ENCODE measurements at regions not wholly inside any gene's neighbourhood (a gene's known extent, or its start where the extent isn't known, plus 50 kb on each side); places are given as distances from the start of the nearest gene placed in this dataset.

DNA sequence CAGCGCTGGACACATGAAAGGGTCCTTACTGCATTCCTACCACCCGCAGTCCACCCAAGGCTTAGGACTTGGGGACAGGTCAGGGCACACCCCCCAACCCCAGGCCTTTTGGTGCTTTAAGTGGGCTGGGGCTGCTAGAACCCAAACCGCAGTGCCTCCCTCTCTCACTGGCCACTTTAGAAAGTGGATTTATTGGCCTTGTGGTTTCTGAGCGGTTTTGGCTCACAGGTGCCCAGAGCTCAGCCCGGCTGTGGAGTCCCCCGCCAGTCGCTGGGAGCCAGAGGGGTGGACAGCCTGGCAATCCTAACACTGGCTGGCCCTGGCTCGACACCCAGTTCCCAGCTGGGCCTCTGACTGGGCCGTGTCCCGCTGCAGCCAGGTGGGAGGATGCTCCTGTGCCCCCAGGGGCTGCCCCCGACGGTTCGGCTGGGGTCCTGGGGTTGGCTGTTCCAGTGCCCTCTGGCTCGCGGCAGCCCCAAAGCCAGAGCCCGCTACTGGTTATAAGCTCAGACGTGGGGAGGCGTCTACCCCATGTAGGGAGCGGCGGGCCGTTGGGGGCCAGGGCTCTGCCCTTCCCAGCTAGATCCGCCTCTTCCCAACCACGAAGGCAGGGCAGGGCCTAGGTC, 65.2 kb upstream of the RNU6ATAC start:
- no peaks in the 10 kb centered on the region for H3K9me3 Mint-ChIP-seq
- no peaks in the 10 kb centered on the region for H3K4me1 Mint-ChIP-seq
- no peak for DNase-seq
- no peaks in the 10 kb centered on the region for H3K4me1 ChIP-seq (ENCODE audit: control insufficient read depth, insufficient read depth, low read length)
- TF ChIP-seq, protein P1, sequence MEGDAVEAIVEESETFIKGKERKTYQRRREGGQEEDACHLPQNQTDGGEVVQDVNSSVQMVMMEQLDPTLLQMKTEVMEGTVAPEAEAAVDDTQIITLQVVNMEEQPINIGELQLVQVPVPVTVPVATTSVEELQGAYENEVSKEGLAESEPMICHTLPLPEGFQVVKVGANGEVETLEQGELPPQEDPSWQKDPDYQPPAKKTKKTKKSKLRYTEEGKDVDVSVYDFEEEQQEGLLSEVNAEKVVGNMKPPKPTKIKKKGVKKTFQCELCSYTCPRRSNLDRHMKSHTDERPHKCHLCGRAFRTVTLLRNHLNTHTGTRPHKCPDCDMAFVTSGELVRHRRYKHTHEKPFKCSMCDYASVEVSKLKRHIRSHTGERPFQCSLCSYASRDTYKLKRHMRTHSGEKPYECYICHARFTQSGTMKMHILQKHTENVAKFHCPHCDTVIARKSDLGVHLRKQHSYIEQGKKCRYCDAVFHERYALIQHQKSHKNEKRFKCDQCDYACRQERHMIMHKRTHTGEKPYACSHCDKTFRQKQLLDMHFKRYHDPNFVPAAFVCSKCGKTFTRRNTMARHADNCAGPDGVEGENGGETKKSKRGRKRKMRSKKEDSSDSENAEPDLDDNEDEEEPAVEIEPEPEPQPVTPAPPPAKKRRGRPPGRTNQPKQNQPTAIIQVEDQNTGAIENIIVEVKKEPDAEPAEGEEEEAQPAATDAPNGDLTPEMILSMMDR (conservative IDR thresholded peaks at IDR 0.05), result no peak
- H3K4me3 ChIP-seq (ENCODE audit: low read length), result no peak overlapping the region
- H3K27ac ChIP-seq (ENCODE audit: low read depth, low read length), result no peak overlapping the region
- no peak overlapping the region for H3K9ac ChIP-seq (ENCODE audit: extremely low read depth, low read length, poor library complexity, severe bottlenecking)
- H3K36me3 Mint-ChIP-seq (ENCODE audit: low read depth), result no peaks in the 10 kb centered on the region
- no peaks in the 10 kb centered on the region for H3K36me3 ChIP-seq (ENCODE audit: control insufficient read depth, insufficient read depth, low read length)
- H3K9me3 ChIP-seq (ENCODE audit: control insufficient read depth, low read length), result no peaks in the 10 kb centered on the region
- H3K27me3 Mint-ChIP-seq (ENCODE audit: insufficient read depth), result no peaks in the 10 kb centered on the region
- H3K4me3 Mint-ChIP-seq, result no peak overlapping the region
- 89 to 92% methylated on average over 13 to 23 of the region's 23 CpGs for WGBS, 2 experiments (ENCODE audit: insufficient coverage in 1 of 2, insufficient read length in 1 of 2)
- no peak overlapping the region for H3K27ac Mint-ChIP-seq
- H3K27me3 ChIP-seq (ENCODE audit: control insufficient read depth, insufficient read depth, low read length, poor library complexity, severe bottlenecking), result no peaks in the 10 kb centered on the region

DNA sequence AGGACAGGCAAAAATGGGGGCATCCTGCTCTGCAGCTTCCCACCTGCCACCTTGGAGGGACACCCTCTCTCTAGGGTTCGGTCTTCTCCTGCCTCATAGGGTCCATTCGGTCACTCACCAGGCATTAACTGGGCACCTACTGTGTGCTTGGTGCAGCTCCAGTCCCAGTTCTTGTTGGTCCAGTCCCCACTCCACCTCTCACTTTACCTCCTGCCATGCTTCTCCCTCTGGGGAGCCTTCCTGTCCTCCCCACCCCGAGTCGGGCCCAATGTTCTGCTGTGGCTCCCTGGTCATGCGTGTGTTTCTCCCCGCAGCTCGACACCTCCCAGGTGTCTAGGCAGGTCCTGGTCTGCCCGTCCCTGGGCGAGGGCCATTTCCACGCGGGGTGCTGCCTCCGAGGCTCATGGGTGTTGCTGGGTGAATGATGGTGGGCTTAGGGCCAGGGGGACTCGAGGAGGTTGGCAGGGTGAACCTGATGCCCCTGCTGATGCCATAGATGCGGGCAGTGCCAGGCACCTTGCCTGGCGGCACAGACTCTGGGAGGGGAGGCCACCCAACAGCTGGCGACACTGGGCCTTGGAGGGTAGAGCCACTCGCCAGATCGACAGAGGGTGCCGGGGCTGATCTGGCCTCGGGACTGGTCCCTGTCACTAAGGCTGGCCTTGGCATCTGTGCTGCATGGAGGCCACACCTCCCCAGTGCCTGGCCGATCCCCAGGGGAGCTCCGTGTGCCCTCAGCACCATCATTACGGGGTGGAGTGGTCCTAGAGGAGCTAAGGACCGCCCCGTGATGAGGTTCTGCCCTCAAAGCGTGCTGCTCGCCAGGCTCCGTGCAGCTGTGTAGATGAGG, 66.0 kb upstream of the RNU6ATAC start:
- Histone ChIP-seq H3K9ac (ENCODE audit: extremely low read depth, low read length, poor library complexity, severe bottlenecking) (no peak overlapping the region), H3K4me1 (ENCODE audit: control insufficient read depth, insufficient read depth, low read length) (no peaks in the 10 kb centered on the region), H3K27me3 (ENCODE audit: control insufficient read depth, insufficient read depth, low read length, poor library complexity, severe bottlenecking) (no peaks in the 10 kb centered on the region), H3K9me3 (ENCODE audit: control insufficient read depth, low read length) (no peaks in the 10 kb centered on the region), H3K36me3 (ENCODE audit: control insufficient read depth, insufficient read depth, low read length) (no peaks in the 10 kb centered on the region), H3K4me3 (ENCODE audit: low read length) (no peak overlapping the region), H3K27ac (ENCODE audit: low read depth, low read length) (no peak overlapping the region)
- 88 to 89% methylated on average over 15 to 28 of the region's 28 CpGs for WGBS, 2 experiments (ENCODE audit: insufficient coverage in 1 of 2, insufficient read length in 1 of 2)
- DNase-seq, result no peak
- Mint-ChIP-seq H3K4me3 (no peak overlapping the region), H3K27me3 (ENCODE audit: insufficient read depth) (no peaks in the 10 kb centered on the region), H3K27ac (no peak overlapping the region), H3K9me3 (no peaks in the 10 kb centered on the region), H3K36me3 (ENCODE audit: low read depth) (no peaks in the 10 kb centered on the region), H3K4me1 (no peaks in the 10 kb centered on the region)
- TF ChIP-seq, protein P1 (conservative IDR thresholded peaks at IDR 0.05), result no peak

DNA sequence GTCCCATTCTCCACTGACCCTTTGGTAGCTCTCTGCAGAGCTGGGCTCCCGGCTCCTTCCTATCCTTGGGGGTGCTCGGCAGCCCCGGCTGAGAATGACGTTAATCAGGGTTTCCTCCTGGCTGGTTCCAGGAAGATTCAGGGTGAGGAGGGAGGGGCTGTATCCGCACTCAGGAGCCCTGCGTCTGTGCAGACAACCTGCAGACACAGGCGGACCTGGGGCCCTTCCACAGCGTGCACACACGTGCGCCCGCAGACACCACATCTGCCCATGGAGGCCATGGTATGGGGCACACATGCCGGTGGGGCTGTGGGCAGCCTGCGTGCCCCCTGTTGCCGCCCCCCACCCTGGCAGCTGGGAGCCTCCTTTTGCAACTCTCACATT, 66.6 kb upstream of the RNU6ATAC start:
- 89 to 93% methylated on average over 10 to 14 of the region's 14 CpGs for WGBS, 2 experiments (ENCODE audit: insufficient coverage in 1 of 2, insufficient read length in 1 of 2)
- Mint-ChIP-seq H3K4me3 (no peak overlapping the region), H3K36me3 (ENCODE audit: low read depth) (no peaks in the 10 kb centered on the region), H3K9me3 (no peaks in the 10 kb centered on the region), H3K27me3 (ENCODE audit: insufficient read depth) (no peaks in the 10 kb centered on the region), H3K27ac (no peak overlapping the region), H3K4me1 (no peaks in the 10 kb centered on the region)
- no peaks in the 10 kb centered on the region for H3K4me1 ChIP-seq (ENCODE audit: control insufficient read depth, insufficient read depth, low read length)
- H3K36me3 ChIP-seq (ENCODE audit: control insufficient read depth, insufficient read depth, low read length), result no peaks in the 10 kb centered on the region
- H3K9ac ChIP-seq (ENCODE audit: extremely low read depth, low read length, poor library complexity, severe bottlenecking), result no peak overlapping the region
- no peak overlapping the region for H3K4me3 ChIP-seq (ENCODE audit: low read length)
- DNase-seq, result no peak
- H3K9me3 ChIP-seq (ENCODE audit: control insufficient read depth, low read length), result no peaks in the 10 kb centered on the region
- H3K27me3 ChIP-seq (ENCODE audit: control insufficient read depth, insufficient read depth, low read length, poor library complexity, severe bottlenecking), result no peaks in the 10 kb centered on the region
- TF ChIP-seq, protein P1 (conservative IDR thresholded peaks at IDR 0.05), result no peak
- H3K27ac ChIP-seq (ENCODE audit: low read depth, low read length), result no peak overlapping the region
